ENCODE measurements at regions not wholly inside any gene's neighbourhood (a gene's known extent, or its start where the extent isn't known, plus 50 kb on each side); places are given as distances from the start of the nearest gene placed in this dataset.

DNA sequence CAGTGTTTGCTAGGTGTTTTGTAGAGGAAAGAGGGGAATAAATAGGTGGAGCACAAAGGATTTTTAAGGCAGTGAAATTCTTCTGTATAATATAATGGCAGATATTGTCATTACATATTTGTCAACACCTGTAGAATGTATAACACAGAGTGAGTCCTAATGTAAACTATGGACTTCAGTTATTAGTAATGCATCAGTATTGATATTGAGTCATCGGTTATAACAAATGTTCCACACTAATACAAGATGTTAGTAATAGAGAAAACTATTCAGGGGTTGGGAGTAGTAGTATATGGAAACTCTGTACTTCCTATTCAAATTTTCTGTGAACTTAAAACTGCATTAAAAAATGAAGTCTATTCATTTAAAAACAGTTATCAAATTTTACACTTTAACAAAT lies 299.2 kb downstream of the UBE3D start:
- no peaks in the 10 kb centered on the region for H3K9me3 ChIP-seq (ENCODE audit: low read length)
- H3K4me2 ChIP-seq (ENCODE audit: low read depth, low read length, poor library complexity, severe bottlenecking): no peak overlapping the region
- H3K4me1 ChIP-seq (ENCODE audit: low read length): no peaks in the 10 kb centered on the region
- H3K9me2 ChIP-seq (replicated peaks; ENCODE audit: insufficient read depth, low read length): no peaks in the 10 kb centered on the region
- H3K27ac ChIP-seq (ENCODE audit: low read length): no peak overlapping the region
- H3K27me3 ChIP-seq (ENCODE audit: low read length): no peaks in the 10 kb centered on the region
- H3K79me2 ChIP-seq (ENCODE audit: low read length): no peaks in the 10 kb centered on the region
- H3K9ac ChIP-seq (ENCODE audit: low read length): no peak overlapping the region
- H3K4me3 ChIP-seq (ENCODE audit: low read length): no peak overlapping the region
- H2AFZ ChIP-seq (ENCODE audit: low read length): no peak overlapping the region
- no peaks in the 10 kb centered on the region for H3K36me3 ChIP-seq (ENCODE audit: insufficient read depth, low read length)
- no peaks in the 10 kb centered on the region for H4K20me1 ChIP-seq (ENCODE audit: insufficient read depth, low read depth, low read length)
- no peak for DNase-seq

DNA sequence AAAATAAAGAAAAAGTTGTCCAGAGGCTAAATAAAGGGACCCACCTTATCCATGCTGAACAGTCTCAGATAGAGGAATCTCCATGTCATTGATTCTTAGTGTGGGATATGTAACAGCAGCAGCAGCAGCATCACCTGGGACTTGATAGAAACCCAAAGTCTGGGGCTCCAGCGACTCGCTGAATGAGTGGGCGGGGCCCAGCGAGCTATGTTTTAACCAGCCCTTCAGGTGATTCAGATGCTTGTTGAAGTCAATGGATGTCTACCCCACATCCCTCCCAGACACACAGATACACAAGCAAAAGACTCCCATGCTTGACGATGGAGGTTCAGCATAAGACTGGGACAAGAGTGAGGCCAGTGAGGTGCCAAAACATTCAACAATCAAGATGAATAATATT lies 298.6 kb downstream of the UBE3D start:
- Histone ChIP-seq H3K27me3 (ENCODE audit: low read length) (no peaks in the 10 kb centered on the region), H3K4me2 (ENCODE audit: low read depth, low read length, poor library complexity, severe bottlenecking) (no peak overlapping the region), H3K4me3 (ENCODE audit: low read length) (no peak overlapping the region), H4K20me1 (ENCODE audit: insufficient read depth, low read depth, low read length) (no peaks in the 10 kb centered on the region), H2AFZ (ENCODE audit: low read length) (no peak overlapping the region), H3K36me3 (ENCODE audit: insufficient read depth, low read length) (no peaks in the 10 kb centered on the region), H3K4me1 (ENCODE audit: low read length) (no peaks in the 10 kb centered on the region), H3K9me2 (replicated peaks; ENCODE audit: insufficient read depth, low read length) (no peaks in the 10 kb centered on the region), H3K9me3 (ENCODE audit: low read length) (no peaks in the 10 kb centered on the region), H3K79me2 (ENCODE audit: low read length) (no peaks in the 10 kb centered on the region), H3K27ac (ENCODE audit: low read length) (no peak overlapping the region), H3K9ac (ENCODE audit: low read length) (no peak overlapping the region)
- no peak for DNase-seq

DNA sequence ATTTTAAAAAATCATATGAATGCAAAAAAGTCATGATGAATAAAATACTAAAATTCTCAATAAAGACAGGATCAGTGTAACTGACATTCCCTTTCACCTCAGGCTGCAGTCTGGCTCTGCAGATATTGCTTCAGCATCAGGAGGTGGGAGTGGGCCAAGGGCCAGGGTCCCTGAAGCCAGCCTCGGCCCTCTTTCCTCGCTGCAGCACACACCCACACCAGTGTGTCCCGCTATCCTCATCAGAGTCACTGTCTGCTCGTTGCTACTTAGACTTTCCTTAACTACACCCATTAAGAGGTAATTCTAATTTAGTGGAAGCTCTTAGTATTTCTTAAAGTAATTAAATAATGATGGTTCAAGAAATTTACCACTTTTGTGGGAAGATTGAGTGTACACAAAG lies 298.2 kb downstream of the UBE3D start:
- H3K9ac ChIP-seq (ENCODE audit: low read length): no peak overlapping the region
- no peak for DNase-seq
- H3K4me3 ChIP-seq (ENCODE audit: low read length): no peak overlapping the region
- no peak overlapping the region for H2AFZ ChIP-seq (ENCODE audit: low read length)
- no peak overlapping the region for H3K4me2 ChIP-seq (ENCODE audit: low read depth, low read length, poor library complexity, severe bottlenecking)
- no peaks in the 10 kb centered on the region for H4K20me1 ChIP-seq (ENCODE audit: insufficient read depth, low read depth, low read length)
- H3K9me3 ChIP-seq (ENCODE audit: low read length): no peaks in the 10 kb centered on the region
- no peaks in the 10 kb centered on the region for H3K79me2 ChIP-seq (ENCODE audit: low read length)
- H3K4me1 ChIP-seq (ENCODE audit: low read length): no peaks in the 10 kb centered on the region
- no peaks in the 10 kb centered on the region for H3K36me3 ChIP-seq (ENCODE audit: insufficient read depth, low read length)
- no peaks in the 10 kb centered on the region for H3K9me2 ChIP-seq (replicated peaks; ENCODE audit: insufficient read depth, low read length)
- H3K27ac ChIP-seq (ENCODE audit: low read length): no peak overlapping the region
- H3K27me3 ChIP-seq (ENCODE audit: low read length): no peaks in the 10 kb centered on the region

DNA sequence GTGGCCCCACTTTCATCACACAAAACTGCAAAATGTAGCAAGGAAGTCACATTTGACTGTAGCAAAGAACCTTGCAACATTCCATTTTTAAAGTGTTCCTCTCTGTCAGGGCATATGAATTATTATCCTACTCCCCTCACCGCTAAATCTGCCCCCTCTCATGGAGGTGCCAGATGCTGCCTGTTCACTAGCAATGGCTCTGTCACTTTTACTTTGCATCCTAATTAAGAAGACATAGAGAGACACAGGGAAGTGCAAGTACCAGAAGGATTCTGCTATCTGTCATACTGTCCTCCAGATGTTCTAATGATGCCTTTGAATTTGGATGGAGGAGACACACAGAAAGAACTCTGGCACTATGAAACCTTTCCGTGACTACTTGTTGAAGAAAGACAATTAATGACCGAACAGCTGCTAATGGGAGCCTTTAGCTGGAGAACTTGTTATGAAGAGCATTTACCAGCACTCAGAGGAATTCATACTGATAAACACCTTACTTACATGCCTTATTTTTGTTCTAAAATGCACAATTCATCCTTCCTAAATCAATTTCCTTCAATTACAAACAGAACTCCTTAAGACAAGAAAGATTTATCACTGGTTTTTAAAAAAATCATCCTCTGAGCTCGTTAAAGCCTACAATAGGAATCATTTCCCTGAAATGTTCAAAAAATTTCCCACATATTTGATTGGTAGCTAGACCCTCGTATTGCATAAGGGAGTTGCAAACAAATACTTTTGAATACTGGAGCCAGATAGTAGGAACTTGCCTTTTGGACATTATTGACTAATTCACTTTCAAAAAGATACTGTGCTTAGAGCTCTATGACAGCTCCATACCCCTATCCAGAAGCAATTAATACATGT lies 292.6 kb downstream of the UBE3D start:
- H3K36me3 ChIP-seq (ENCODE audit: insufficient read depth, low read length): no peaks in the 10 kb centered on the region
- H3K4me1 ChIP-seq (ENCODE audit: low read length): no peaks in the 10 kb centered on the region
- H3K9me2 ChIP-seq (replicated peaks; ENCODE audit: insufficient read depth, low read length): no peaks in the 10 kb centered on the region
- H3K9ac ChIP-seq (ENCODE audit: low read length): no peak overlapping the region
- no peaks in the 10 kb centered on the region for H4K20me1 ChIP-seq (ENCODE audit: insufficient read depth, low read depth, low read length)
- no peak overlapping the region for H3K4me3 ChIP-seq (ENCODE audit: low read length)
- no peak overlapping the region for H3K4me2 ChIP-seq (ENCODE audit: low read depth, low read length, poor library complexity, severe bottlenecking)
- H3K79me2 ChIP-seq (ENCODE audit: low read length): no peaks in the 10 kb centered on the region
- no peak overlapping the region for H3K27ac ChIP-seq (ENCODE audit: low read length)
- no peaks in the 10 kb centered on the region for H3K9me3 ChIP-seq (ENCODE audit: low read length)
- no peaks in the 10 kb centered on the region for H3K27me3 ChIP-seq (ENCODE audit: low read length)
- DNase-seq: no peak
- no peak overlapping the region for H2AFZ ChIP-seq (ENCODE audit: low read length)

DNA sequence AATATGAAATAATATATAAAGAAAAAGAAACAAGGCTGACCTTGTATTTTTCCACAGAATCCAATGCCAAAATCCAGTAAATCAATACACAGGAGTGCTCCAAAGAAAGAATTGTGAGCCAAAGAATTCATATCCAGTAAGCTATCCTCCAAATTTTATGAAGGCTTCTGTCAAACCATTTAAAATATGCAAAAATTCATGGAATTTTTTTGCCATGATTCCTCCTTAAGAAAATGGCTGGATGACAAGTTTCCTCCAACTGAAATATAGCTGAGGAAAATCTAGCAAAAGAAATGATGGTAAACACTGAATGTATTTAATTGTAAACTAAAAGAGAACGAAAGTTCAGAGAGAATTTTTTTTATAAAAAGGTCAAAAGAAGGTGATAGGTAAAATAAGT lies 290.3 kb downstream of the UBE3D start:
- Histone ChIP-seq H3K9me2 (replicated peaks; ENCODE audit: insufficient read depth, low read length) (no peaks in the 10 kb centered on the region), H3K4me2 (ENCODE audit: low read depth, low read length, poor library complexity, severe bottlenecking) (no peak overlapping the region), H3K9me3 (ENCODE audit: low read length) (no peaks in the 10 kb centered on the region), H3K9ac (ENCODE audit: low read length) (no peak overlapping the region), H3K4me1 (ENCODE audit: low read length) (no peaks in the 10 kb centered on the region), H3K27ac (ENCODE audit: low read length) (no peak overlapping the region), H4K20me1 (ENCODE audit: insufficient read depth, low read depth, low read length) (no peaks in the 10 kb centered on the region), H3K27me3 (ENCODE audit: low read length) (no peaks in the 10 kb centered on the region), H3K4me3 (ENCODE audit: low read length) (no peak overlapping the region), H3K79me2 (ENCODE audit: low read length) (no peaks in the 10 kb centered on the region), H3K36me3 (ENCODE audit: insufficient read depth, low read length) (no peaks in the 10 kb centered on the region), H2AFZ (ENCODE audit: low read length) (no peak overlapping the region)
- DNase-seq: no peak

DNA sequence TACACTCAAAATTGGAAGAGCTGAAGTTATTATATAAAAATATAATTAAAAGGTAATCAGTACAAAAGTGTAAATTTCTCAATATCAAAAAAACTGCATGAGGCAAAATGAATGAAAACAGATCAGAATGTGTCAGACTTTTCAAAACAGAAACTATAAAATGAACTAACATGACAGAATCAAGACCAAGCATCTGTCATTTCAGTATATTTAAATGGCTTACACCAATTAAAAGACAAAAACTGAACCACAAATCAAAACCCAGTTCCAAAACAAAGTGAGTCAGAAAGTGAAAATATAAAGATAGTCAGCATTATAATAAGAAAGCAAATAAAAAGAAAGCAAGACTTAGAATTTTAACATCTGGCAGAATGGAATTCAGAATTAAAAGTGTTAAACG lies 289.7 kb downstream of the UBE3D start:
- Histone ChIP-seq H2AFZ (ENCODE audit: low read length) (no peak overlapping the region), H3K9ac (ENCODE audit: low read length) (no peak overlapping the region), H4K20me1 (ENCODE audit: insufficient read depth, low read depth, low read length) (no peaks in the 10 kb centered on the region), H3K27me3 (ENCODE audit: low read length) (no peaks in the 10 kb centered on the region), H3K27ac (ENCODE audit: low read length) (no peak overlapping the region), H3K79me2 (ENCODE audit: low read length) (no peaks in the 10 kb centered on the region), H3K36me3 (ENCODE audit: insufficient read depth, low read length) (no peaks in the 10 kb centered on the region), H3K4me2 (ENCODE audit: low read depth, low read length, poor library complexity, severe bottlenecking) (no peak overlapping the region), H3K9me3 (ENCODE audit: low read length) (no peaks in the 10 kb centered on the region), H3K4me3 (ENCODE audit: low read length) (no peak overlapping the region), H3K4me1 (ENCODE audit: low read length) (no peaks in the 10 kb centered on the region), H3K9me2 (replicated peaks; ENCODE audit: insufficient read depth, low read length) (no peaks in the 10 kb centered on the region)
- no peak for DNase-seq

DNA sequence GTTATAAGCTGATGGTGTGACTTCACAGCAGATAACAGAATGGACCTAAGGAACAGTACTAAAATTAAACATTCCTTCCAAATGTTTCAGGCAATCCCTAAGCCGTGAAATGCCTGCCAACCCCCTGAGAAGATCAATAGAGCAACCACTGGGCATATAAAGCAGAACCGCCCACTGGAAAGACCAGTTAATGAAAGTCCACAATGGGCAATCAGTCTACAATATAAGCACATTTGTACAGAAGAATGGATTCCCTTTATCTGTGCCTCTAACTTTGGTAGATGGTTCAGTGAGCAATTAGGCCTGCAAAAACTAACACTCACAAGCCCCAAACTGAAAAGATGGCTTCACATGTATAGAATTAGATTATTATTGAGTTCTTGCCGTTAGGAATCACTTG lies 286.6 kb downstream of the UBE3D start:
- no peaks in the 10 kb centered on the region for H3K9me2 ChIP-seq (replicated peaks; ENCODE audit: insufficient read depth, low read length)
- no peak overlapping the region for H3K4me3 ChIP-seq (ENCODE audit: low read length)
- no peaks in the 10 kb centered on the region for H3K79me2 ChIP-seq (ENCODE audit: low read length)
- no peak overlapping the region for H3K9ac ChIP-seq (ENCODE audit: low read length)
- no peaks in the 10 kb centered on the region for H4K20me1 ChIP-seq (ENCODE audit: insufficient read depth, low read depth, low read length)
- no peaks in the 10 kb centered on the region for H3K27me3 ChIP-seq (ENCODE audit: low read length)
- DNase-seq: no peak
- no peak overlapping the region for H2AFZ ChIP-seq (ENCODE audit: low read length)
- H3K27ac ChIP-seq (ENCODE audit: low read length): no peak overlapping the region
- no peaks in the 10 kb centered on the region for H3K9me3 ChIP-seq (ENCODE audit: low read length)
- H3K4me1 ChIP-seq (ENCODE audit: low read length): no peaks in the 10 kb centered on the region
- no peak overlapping the region for H3K4me2 ChIP-seq (ENCODE audit: low read depth, low read length, poor library complexity, severe bottlenecking)
- no peaks in the 10 kb centered on the region for H3K36me3 ChIP-seq (ENCODE audit: insufficient read depth, low read length)

DNA sequence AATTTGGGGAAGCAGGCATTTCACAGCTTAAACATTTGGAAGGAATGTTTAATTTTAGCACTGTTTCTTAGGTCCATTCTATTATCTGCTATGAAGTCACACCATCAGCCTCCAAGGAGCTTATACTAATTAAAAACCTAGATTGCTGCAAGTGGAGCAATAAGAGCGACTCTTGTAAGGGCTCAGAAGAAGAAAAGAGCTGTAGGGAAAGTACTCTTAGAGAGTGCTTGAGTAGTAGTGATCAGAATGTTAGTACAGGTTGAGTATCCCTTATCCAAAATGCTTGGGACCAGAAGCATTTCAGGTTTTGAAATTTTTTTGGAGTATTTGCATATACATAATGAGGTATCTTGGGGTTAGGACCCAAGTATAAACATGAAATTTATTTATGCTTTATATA lies 285.3 kb downstream of the UBE3D start:
- Histone ChIP-seq H3K27me3 (ENCODE audit: low read length) (no peaks in the 10 kb centered on the region), H3K9ac (ENCODE audit: low read length) (no peak overlapping the region), H3K9me2 (replicated peaks; ENCODE audit: insufficient read depth, low read length) (no peaks in the 10 kb centered on the region), H3K27ac (ENCODE audit: low read length) (no peak overlapping the region), H3K79me2 (ENCODE audit: low read length) (no peaks in the 10 kb centered on the region), H3K4me1 (ENCODE audit: low read length) (no peaks in the 10 kb centered on the region), H4K20me1 (ENCODE audit: insufficient read depth, low read depth, low read length) (no peaks in the 10 kb centered on the region), H3K36me3 (ENCODE audit: insufficient read depth, low read length) (no peaks in the 10 kb centered on the region), H3K9me3 (ENCODE audit: low read length) (no peaks in the 10 kb centered on the region), H2AFZ (ENCODE audit: low read length) (no peak overlapping the region), H3K4me2 (ENCODE audit: low read depth, low read length, poor library complexity, severe bottlenecking) (no peak overlapping the region), H3K4me3 (ENCODE audit: low read length) (no peak overlapping the region)
- DNase-seq: no peak

Data from Karpas-422 (cell line).